K562 (cell line): ENCODE measurements at regions not wholly inside any gene's neighbourhood (a gene's known extent, or its start where the extent isn't known, plus 50 kb on each side); places are given as distances from the start of the nearest gene placed in this dataset.

ENCODE experiments used
- ATAC-seq: fragments of 200-7000 bp; cut with Tn5 transposase; 3 replicates; pipeline ENCODE4 v1.9.1; 2020; ENCODE audit warnings: moderate library complexity
- BruUV-seq: library from RNA; stranded (reverse); fragments of 400-500 nt; replicated peaks from 2 replicates; lab custom pipeline; 2021; lab: Mats Ljungman, UMichigan
- CTCF ChIA-PET: fragments of 300-600 bp; formaldehyde crosslinking; extraction: SDS; loops from one replicate; lab custom pipeline; 2021; ENCODE audit warnings: low intra/inter-chr PET ratio; lab: Yijun Ruan, JAX
- POLR2A ChIA-PET: fragments of 300-600, 350-650 bp; sonication (Branson Sonifier 250); formaldehyde crosslinking; extraction: SDS; loops from one replicate; lab custom pipeline; 2021; ENCODE audit warnings: antibody characterized with exemption, inconsistent platforms; lab: Yijun Ruan, JAX
- DNase-seq, 4 experiments: peaks; one replicate each; pipeline versions ENCODE4 v3.0.0 to v3.0.0-alpha.2; 2011 to 2018; ENCODE audit warnings: low spot score in 3 of 4, mixed read lengths in 3 of 4; ENCODE audit errors: extremely low read depth in 1 of 4
- FAIRE-seq: peaks from 2 replicates; lab custom pipeline; 2011; peaks lifted over from hg19 to GRCh38; lab: Jason Lieb, UNC
- H2AFZ ChIP-seq: 2 replicates; pipeline ENCODE4 v1.6.0; 2011; ENCODE audit warnings: low read depth, low read length, control low read depth, inconsistent platforms
- H3K27ac ChIP-seq: fragments of 200-600 bp; 3 replicates; pipeline ENCODE4 v1.8.0; 2011; ENCODE audit warnings: low read depth, mild to moderate bottlenecking, control low read depth, inconsistent platforms, low read length, moderate library complexity, mixed read lengths; ENCODE audit errors: extremely low read depth
- H3K27me3 ChIP-seq, 2 experiments: fragments of 300-600 bp in 1 of 2; 2 replicates in 1 of 2; 3 replicates in 1 of 2; pipeline versions ENCODE4 v1.6.0 to v1.8.0; 2011; ENCODE audit warnings: inconsistent platforms in 2 of 2, low read length in 2 of 2, mild to moderate bottlenecking in 1 of 2, mixed read lengths in 1 of 2, moderate library complexity in 1 of 2; ENCODE audit not compliant: control insufficient read depth in 2 of 2, insufficient read depth in 2 of 2
- H3K36me3 ChIP-seq: fragments of 300-600 bp; 3 replicates; pipeline ENCODE4 v1.8.0; 2011; ENCODE audit warnings: mild to moderate bottlenecking, low read length, inconsistent platforms; ENCODE audit not compliant: control insufficient read depth, insufficient read depth
- H3K4me1 ChIP-seq, 2 experiments: fragments of 200-600 bp in 1 of 2; replicated peaks in 1 of 2; 2 replicates in 1 of 2; 3 replicates in 1 of 2; pipeline versions ENCODE4 v1.5.1 to v1.8.0; 2011; ENCODE audit warnings: inconsistent platforms in 2 of 2, low read length in 2 of 2, mild to moderate bottlenecking in 1 of 2, mixed read lengths in 1 of 2, moderate library complexity in 1 of 2; ENCODE audit not compliant: control insufficient read depth in 2 of 2, insufficient read depth in 2 of 2
- H3K4me2 ChIP-seq: 2 replicates; pipeline ENCODE4 v1.6.1; 2011; ENCODE audit warnings: low read length, control low read depth, inconsistent platforms, mixed read lengths; ENCODE audit not compliant: insufficient read depth
- H3K4me3 ChIP-seq: fragments of 200-600 bp; sonication (generic), shearing (Covaris generic); 2 replicates; pipeline ENCODE4 v1.5.1; 2016; ENCODE audit warnings: control low read depth, inconsistent platforms
- H3K79me2 ChIP-seq: fragments of 200-600 bp; 3 replicates; pipeline ENCODE4 v1.8.0; 2011; ENCODE audit warnings: low read length, inconsistent platforms; ENCODE audit not compliant: control insufficient read depth, insufficient read depth
- H3K9ac ChIP-seq, 2 experiments: 2 replicates each; pipeline versions ENCODE4 v1.6.0 to v1.6.1; 2011; ENCODE audit warnings: low read depth in 2 of 2, low read length in 2 of 2, control low read depth in 1 of 2, inconsistent platforms in 1 of 2, mild to moderate bottlenecking in 1 of 2, mixed read lengths in 1 of 2; ENCODE audit not compliant: insufficient read depth in 1 of 2
- H3K9me1 ChIP-seq: one replicate; pipeline ENCODE4 v1.6.0; 2011; ENCODE audit warnings: inconsistent platforms, mild to moderate bottlenecking, low read length, moderate library complexity; ENCODE audit not compliant: control insufficient read depth, insufficient read depth
- H3K9me3 ChIP-seq: replicated peaks from 2 replicates; pipeline ENCODE4 v1.5.1; 2011; ENCODE audit warnings: low read depth, low read length, inconsistent platforms; ENCODE audit not compliant: control insufficient read depth, insufficient read depth
- H4K20me1 ChIP-seq: replicated peaks from 2 replicates; pipeline ENCODE4 v1.6.1; 2011; ENCODE audit warnings: low read length, inconsistent platforms, mixed read lengths; ENCODE audit not compliant: control insufficient read depth, insufficient read depth
- CHD2 ChIP-seq: IDR thresholded peaks from 2 replicates; pipeline ENCODE4 v1.6.1; 2011; ENCODE audit warnings: low read depth, low read length
- CREM ChIP-seq: IDR thresholded peaks from 2 replicates; pipeline ENCODE4 v1.6.1; 2014; ENCODE audit warnings: antibody characterized with exemption, low read depth
- MAFF ChIP-seq: IDR thresholded peaks from 2 replicates; pipeline ENCODE4 v1.6.1; 2012; ENCODE audit warnings: low read length, improper control_type of control experiment
- MCM2 ChIP-seq: fragments of 450-650 bp; IDR thresholded peaks from 2 replicates; pipeline ENCODE4 v1.6.1; 2017; ENCODE audit warnings: low read depth, mild to moderate bottlenecking
- PHTF2 ChIP-seq: fragments of 250-450 bp; sonication (Bioruptor Pico); IDR thresholded peaks from 2 replicates; pipeline ENCODE4 v1.5.0; 2021; ENCODE audit warnings: mild to moderate bottlenecking
- RHOXF2B ChIP-seq: fragments of 250-450 bp; sonication (Bioruptor Pico); conservative IDR thresholded peaks from 2 replicates; pipeline ENCODE4 v1.5.1; 2021
- SMAD3 ChIP-seq: fragments of 450-650 bp; formaldehyde crosslinking; conservative IDR thresholded peaks from 2 replicates; pipeline ENCODE4 v1.4.0; 2020; ENCODE audit warnings: mild to moderate bottlenecking
- SMARCB1 ChIP-seq: IDR thresholded peaks from 2 replicates; pipeline ENCODE4 v1.6.1; 2011; ENCODE audit warnings: improper control_type of control experiment, low read depth; ENCODE audit not compliant: insufficient read length
- SRSF3 ChIP-seq: fragments of 200-400 bp; formaldehyde crosslinking; IDR thresholded peaks from 2 replicates; pipeline ENCODE4 v1.6.1; 2016; ENCODE audit warnings: mild to moderate bottlenecking, low read length, moderate library complexity; ENCODE audit not compliant: insufficient read depth
- STAG1 ChIP-seq: sonication (generic); formaldehyde crosslinking; IDR thresholded peaks from 2 replicates; pipeline ENCODE4 v1.5.0; 2020; ENCODE audit warnings: missing genetic modification reagents, borderline replicate concordance
- TBP ChIP-seq: optimal IDR thresholded peaks from 2 replicates; pipeline ENCODE3; 2011; ENCODE audit warnings: low read depth, low read length, improper control_type of control experiment
- ZBTB8A ChIP-seq: fragments of 450-650 bp; IDR thresholded peaks from 2 replicates; pipeline ENCODE4 v1.6.1; 2018; ENCODE audit warnings: mild to moderate bottlenecking, moderate library complexity; ENCODE audit not compliant: partially characterized antibody
- ZNF224 ChIP-seq: sonication (generic); formaldehyde crosslinking; IDR thresholded peaks from 2 replicates; pipeline ENCODE4 v1.8.0; 2022; ENCODE audit warnings: mild to moderate bottlenecking, missing genetic modification reagents
- ZNF3 ChIP-seq: fragments of 250-450 bp; sonication (Bioruptor Pico); IDR thresholded peaks from 2 replicates; pipeline ENCODE4 v1.5.0; 2021; ENCODE audit warnings: mild to moderate bottlenecking, moderate library complexity
- ZNF586 ChIP-seq: fragments of 450-650 bp; formaldehyde crosslinking; conservative IDR thresholded peaks from 2 replicates; pipeline ENCODE4 v1.4.0; 2020; ENCODE audit warnings: mild to moderate bottlenecking, moderate library complexity
- ZNF644 ChIP-seq: fragments of 200-800 bp; sonication (Bioruptor generic); IDR thresholded peaks from 2 replicates; pipeline ENCODE4 v1.6.1; 2016; ENCODE audit warnings: low read depth, missing genetic modification characterization, missing compliant biosample characterization
- WGBS: fragments of 100-300 bp; shearing (Covaris generic); methylation state at CpG from one replicate; pipeline ENCODE4 v1.1.6; 2016; ENCODE audit warnings: low coverage, mixed read lengths; ENCODE audit not compliant: insufficient coverage; ENCODE audit errors: missing lambda C conversion rate; 5-methylcytosine and 5-hydroxymethylcytosine counted together
- in situ Hi-C: fragments of 300-500 bp; cut with MboI; formaldehyde crosslinking; loops from 4 replicates; pipeline ENCODE4 v1.15.0; 2018; ENCODE audit warnings: inconsistent platforms, mixed read lengths
- intact Hi-C: fragments of 100-400 bp; cut with micrococcal nuclease; formaldehyde crosslinking; loops from 2 replicates; pipeline ENCODE4 v1.14.2; 2022
- TF ChIP-seq, protein P1 (sequence below): sonication (generic); formaldehyde crosslinking; IDR thresholded peaks from 2 replicates; pipeline ENCODE4 v1.8.1; 2023; ENCODE audit warnings: mild to moderate bottlenecking, missing genetic modification reagents
- TF ChIP-seq, protein P2 (sequence below): fragments of 200-400 bp; formaldehyde crosslinking; IDR thresholded peaks from 2 replicates; pipeline ENCODE4 v1.6.1; 2017; ENCODE audit warnings: mild to moderate bottlenecking, low read depth, low read length, moderate library complexity
- TF ChIP-seq, protein P3 (sequence below): IDR thresholded peaks from 3 replicates; pipeline ENCODE4 v1.6.1; 2011; ENCODE audit warnings: borderline replicate concordance, mild to moderate bottlenecking, moderate library complexity; ENCODE audit not compliant: insufficient read length; ENCODE audit errors: extremely low read depth

DNA sequence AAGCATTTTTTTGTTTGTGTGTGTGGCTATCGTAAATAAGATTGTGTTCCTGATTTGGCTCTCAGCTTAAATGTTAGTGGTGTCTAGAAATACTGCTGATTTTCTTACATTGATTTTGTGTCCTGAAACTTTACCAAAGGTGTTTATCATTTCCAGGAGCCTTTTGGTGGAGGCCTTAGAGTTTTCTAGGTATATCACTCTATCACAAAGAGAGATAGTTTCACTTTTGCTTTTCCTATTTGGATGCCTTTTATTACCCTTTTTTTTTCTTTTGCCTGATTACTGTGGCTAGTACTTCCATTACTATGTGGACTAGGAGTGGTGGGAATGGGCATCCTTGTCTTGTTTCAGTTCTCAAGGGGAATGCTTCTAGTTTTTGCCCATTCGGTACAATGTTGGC is 109.6 kb downstream of the S1PR1 start:
- no peak for ATAC-seq
- H3K4me2 ChIP-seq, result no peak overlapping the region

More for the DNA sequence above, 109.6 kb downstream of the S1PR1 start:
- Histone ChIP-seq H3K79me2 (no peaks in the 10 kb centered on the region), H3K27me3 (no peaks in the 10 kb centered on the region), H3K4me1 (no peaks in the 10 kb centered on the region), H3K27ac (no peak overlapping the region), H3K9me1 (no peaks in the 10 kb centered on the region), H3K4me3 (no peak overlapping the region), H3K9ac (no peak overlapping the region), H2AFZ (no peak overlapping the region), H4K20me1 (no peaks in the 10 kb centered on the region), H3K9me3 (no peaks in the 10 kb centered on the region), H3K36me3 (no peaks in the 10 kb centered on the region)
- TF ChIP-seq ZNF586 (CRISPR knock-in tag), result no peak
- TF ChIP-seq CHD2, result no peak
- TF ChIP-seq PHTF2 (CRISPR knock-in tag), result no peak
- TF ChIP-seq MCM2, result no peak
- TF ChIP-seq ZNF224 (CRISPR knock-in tag), result no peak
- TF ChIP-seq ZNF3 (CRISPR knock-in tag), result no peak
- TF ChIP-seq CREM, result no peak
- TF ChIP-seq, protein P1, sequence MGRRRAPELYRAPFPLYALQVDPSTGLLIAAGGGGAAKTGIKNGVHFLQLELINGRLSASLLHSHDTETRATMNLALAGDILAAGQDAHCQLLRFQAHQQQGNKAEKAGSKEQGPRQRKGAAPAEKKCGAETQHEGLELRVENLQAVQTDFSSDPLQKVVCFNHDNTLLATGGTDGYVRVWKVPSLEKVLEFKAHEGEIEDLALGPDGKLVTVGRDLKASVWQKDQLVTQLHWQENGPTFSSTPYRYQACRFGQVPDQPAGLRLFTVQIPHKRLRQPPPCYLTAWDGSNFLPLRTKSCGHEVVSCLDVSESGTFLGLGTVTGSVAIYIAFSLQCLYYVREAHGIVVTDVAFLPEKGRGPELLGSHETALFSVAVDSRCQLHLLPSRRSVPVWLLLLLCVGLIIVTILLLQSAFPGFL (CRISPR knock-in tag), result no peak
- TF ChIP-seq TBP, result no peak
- TF ChIP-seq, protein P2, sequence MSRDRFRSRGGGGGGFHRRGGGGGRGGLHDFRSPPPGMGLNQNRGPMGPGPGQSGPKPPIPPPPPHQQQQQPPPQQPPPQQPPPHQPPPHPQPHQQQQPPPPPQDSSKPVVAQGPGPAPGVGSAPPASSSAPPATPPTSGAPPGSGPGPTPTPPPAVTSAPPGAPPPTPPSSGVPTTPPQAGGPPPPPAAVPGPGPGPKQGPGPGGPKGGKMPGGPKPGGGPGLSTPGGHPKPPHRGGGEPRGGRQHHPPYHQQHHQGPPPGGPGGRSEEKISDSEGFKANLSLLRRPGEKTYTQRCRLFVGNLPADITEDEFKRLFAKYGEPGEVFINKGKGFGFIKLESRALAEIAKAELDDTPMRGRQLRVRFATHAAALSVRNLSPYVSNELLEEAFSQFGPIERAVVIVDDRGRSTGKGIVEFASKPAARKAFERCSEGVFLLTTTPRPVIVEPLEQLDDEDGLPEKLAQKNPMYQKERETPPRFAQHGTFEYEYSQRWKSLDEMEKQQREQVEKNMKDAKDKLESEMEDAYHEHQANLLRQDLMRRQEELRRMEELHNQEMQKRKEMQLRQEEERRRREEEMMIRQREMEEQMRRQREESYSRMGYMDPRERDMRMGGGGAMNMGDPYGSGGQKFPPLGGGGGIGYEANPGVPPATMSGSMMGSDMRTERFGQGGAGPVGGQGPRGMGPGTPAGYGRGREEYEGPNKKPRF, result no peak
- TF ChIP-seq, protein P3, sequence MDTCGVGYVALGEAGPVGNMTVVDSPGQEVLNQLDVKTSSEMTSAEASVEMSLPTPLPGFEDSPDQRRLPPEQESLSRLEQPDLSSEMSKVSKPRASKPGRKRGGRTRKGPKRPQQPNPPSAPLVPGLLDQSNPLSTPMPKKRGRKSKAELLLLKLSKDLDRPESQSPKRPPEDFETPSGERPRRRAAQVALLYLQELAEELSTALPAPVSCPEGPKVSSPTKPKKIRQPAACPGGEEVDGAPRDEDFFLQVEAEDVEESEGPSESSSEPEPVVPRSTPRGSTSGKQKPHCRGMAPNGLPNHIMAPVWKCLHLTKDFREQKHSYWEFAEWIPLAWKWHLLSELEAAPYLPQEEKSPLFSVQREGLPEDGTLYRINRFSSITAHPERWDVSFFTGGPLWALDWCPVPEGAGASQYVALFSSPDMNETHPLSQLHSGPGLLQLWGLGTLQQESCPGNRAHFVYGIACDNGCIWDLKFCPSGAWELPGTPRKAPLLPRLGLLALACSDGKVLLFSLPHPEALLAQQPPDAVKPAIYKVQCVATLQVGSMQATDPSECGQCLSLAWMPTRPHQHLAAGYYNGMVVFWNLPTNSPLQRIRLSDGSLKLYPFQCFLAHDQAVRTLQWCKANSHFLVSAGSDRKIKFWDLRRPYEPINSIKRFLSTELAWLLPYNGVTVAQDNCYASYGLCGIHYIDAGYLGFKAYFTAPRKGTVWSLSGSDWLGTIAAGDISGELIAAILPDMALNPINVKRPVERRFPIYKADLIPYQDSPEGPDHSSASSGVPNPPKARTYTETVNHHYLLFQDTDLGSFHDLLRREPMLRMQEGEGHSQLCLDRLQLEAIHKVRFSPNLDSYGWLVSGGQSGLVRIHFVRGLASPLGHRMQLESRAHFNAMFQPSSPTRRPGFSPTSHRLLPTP, result no peak
- TF ChIP-seq SMARCB1, result no peak
- no peak for TF ChIP-seq ZBTB8A
- TF ChIP-seq ZNF644, result no peak
- no peak for TF ChIP-seq SMAD3 (CRISPR knock-in tag)
- TF ChIP-seq RHOXF2B (CRISPR knock-in tag), result no peak
- no peak for TF ChIP-seq SRSF3
- no peak for TF ChIP-seq STAG1 (CRISPR knock-in tag)
- TF ChIP-seq MAFF, result no peak
- WGBS, result 0% methylated on average over 2 of the region's 2 CpGs
- no peak for DNase-seq
- CTCF ChIA-PET, result no interaction called here
- no TSS peak for BruUV-seq
- FAIRE-seq, result no peak
- intact Hi-C loops (no loop called here), in situ Hi-C loops (no loop called here)
- POLR2A ChIA-PET, result interaction anchor here (1.7 kb wide), 1 partner anchor 8 kb away, joined by 6 read pairs; no protein-coding TSS in a partner anchor
